HepG2 (cell line): ENCODE measurements at regions not wholly inside any gene's neighbourhood (a gene's known extent, or its start where the extent isn't known, plus 50 kb on each side); places are given as distances from the start of the nearest gene placed in this dataset.
"Not testable (repeated sequence)": the region's sequence is repeated elsewhere in the genome, so short reads cannot be mapped to it uniquely, and the experiment has no call there.

Experiments used
- ATAC-seq: fragments of 200-7000 bp; cut with Tn5 transposase; 3 replicates; pipeline ENCODE4 v1.9.1; 2020; ENCODE audit warnings: mild to moderate bottlenecking, moderate library complexity
- BruUV-seq: library from RNA; stranded (reverse); fragments of 400-500 nt; replicated peaks from 2 replicates; lab custom pipeline; 2021; lab: Mats Ljungman, UMichigan
- CTCF ChIA-PET: fragments of 300-600 bp; formaldehyde crosslinking; extraction: SDS; loops from one replicate; lab custom pipeline; 2021; ENCODE audit warnings: low total read pairs, inconsistent platforms, low intra/inter-chr PET ratio; lab: Yijun Ruan, JAX
- POLR2A ChIA-PET: fragments of 350-600 bp; sonication (Branson Sonifier 250); formaldehyde crosslinking; loops from one replicate; lab custom pipeline; 2020; ENCODE audit warnings: antibody characterized with exemption, inconsistent platforms; lab: Yijun Ruan, JAX
- DNase-seq: peaks from one replicate; pipeline ENCODE4 v3.0.0-alpha.2; 2015; ENCODE audit warnings: low spot score
- FAIRE-seq: peaks from 3 replicates; lab custom pipeline; 2011; peaks lifted over from hg19 to GRCh38; lab: Jason Lieb, UNC
- H2AFZ ChIP-seq: one replicate; pipeline ENCODE4 v1.6.1; 2011; ENCODE audit warnings: low read length, inconsistent platforms
- H3K27ac ChIP-seq: fragments of 300-600 bp; 3 replicates; pipeline ENCODE4 v1.8.0; 2011; ENCODE audit warnings: mixed run types, mild to moderate bottlenecking, mixed read lengths, low read length, inconsistent platforms; ENCODE audit not compliant: insufficient read depth; ENCODE audit errors: extremely low read length
- H3K27me3 ChIP-seq, 2 experiments: fragments of 200-600 bp in 1 of 2; 2 replicates in 1 of 2; 3 replicates in 1 of 2; pipeline versions ENCODE4 v1.6.0 to v1.8.0; 2011; ENCODE audit warnings: low read length in 2 of 2, mild to moderate bottlenecking in 2 of 2, moderate library complexity in 2 of 2, inconsistent platforms in 1 of 2; ENCODE audit not compliant: insufficient read depth in 2 of 2, control insufficient read depth in 1 of 2
- H3K36me3 ChIP-seq, 2 experiments: fragments of 200-600 bp in 1 of 2; replicated peaks in 1 of 2; 2 replicates in 1 of 2; 3 replicates in 1 of 2; pipeline versions ENCODE4 v1.5.1 to v1.8.0; 2011; ENCODE audit warnings: low read length in 2 of 2, inconsistent platforms in 1 of 2; ENCODE audit not compliant: insufficient read depth in 2 of 2, control insufficient read depth in 1 of 2
- H3K4me1 ChIP-seq: 2 replicates; pipeline ENCODE4 v1.5.1; 2012; ENCODE audit warnings: low read length, inconsistent platforms; ENCODE audit not compliant: insufficient read depth
- H3K4me2 ChIP-seq: 2 replicates; pipeline ENCODE4 v1.6.0; 2011; ENCODE audit warnings: low read depth, low read length, inconsistent platforms
- H3K4me3 ChIP-seq, 3 experiments: fragments of 200-600 bp in 1 of 3; sonication (generic), shearing (Covaris generic) in 1 of 3; replicated peaks in 1 of 3; 2 replicates each; pipeline ENCODE4 v1.5.1; 2011 to 2016; ENCODE audit warnings: low read length in 3 of 3, inconsistent platforms in 2 of 3, low read depth in 2 of 3, mild to moderate bottlenecking in 2 of 3, control low read depth in 1 of 3, mixed read lengths in 1 of 3; ENCODE audit not compliant: insufficient read depth in 1 of 3
- H3K79me2 ChIP-seq: one replicate; pipeline ENCODE4 v1.6.1; 2011; ENCODE audit warnings: low read length, inconsistent platforms; ENCODE audit not compliant: insufficient read depth
- H3K9ac ChIP-seq: 2 replicates; pipeline ENCODE4 v1.6.0; 2011; ENCODE audit warnings: mild to moderate bottlenecking, low read depth, low read length, inconsistent platforms; ENCODE audit not compliant: insufficient read depth
- H3K9me3 ChIP-seq: 2 replicates; pipeline ENCODE4 v1.5.1; 2012; ENCODE audit warnings: mild to moderate bottlenecking, low read length
- H4K20me1 ChIP-seq: 2 replicates; pipeline ENCODE4 v1.6.0; 2011; ENCODE audit warnings: inconsistent platforms, mild to moderate bottlenecking, low read length, moderate library complexity; ENCODE audit not compliant: insufficient read depth
- NCOA2 ChIP-seq: sonication (generic); formaldehyde crosslinking; IDR thresholded peaks from 2 replicates; pipeline ENCODE4 v1.8.0; 2022; ENCODE audit warnings: inconsistent platforms
- SNAPC4 ChIP-seq: sonication (generic); formaldehyde crosslinking; IDR thresholded peaks from 2 replicates; pipeline ENCODE4 v1.4.0; 2020; ENCODE audit warnings: mild to moderate bottlenecking, missing genetic modification reagents
- SOX13 ChIP-seq, 3 experiments: fragments of 450-650 bp in 1 of 3; sonication (generic) in 1 of 3; formaldehyde crosslinking in 1 of 3; IDR thresholded peaks in 2 of 3; conservative IDR thresholded peaks in 1 of 3; 2 replicates each; pipeline versions ENCODE4 v1.5.0 to v1.6.1; 2016 to 2020; ENCODE audit warnings: antibody characterized with exemption in 1 of 3, mild to moderate bottlenecking in 1 of 3, missing compliant biosample characterization in 1 of 3, missing genetic modification reagents in 1 of 3, moderate library complexity in 1 of 3
- ZNF256 ChIP-seq: sonication (generic); formaldehyde crosslinking; conservative IDR thresholded peaks from 2 replicates; pipeline ENCODE4 v1.4.0; 2020; ENCODE audit warnings: missing genetic modification reagents
- ZNF264 ChIP-seq: sonication (generic); formaldehyde crosslinking; IDR thresholded peaks from 2 replicates; pipeline ENCODE4 v1.4.0; 2020; ENCODE audit warnings: missing genetic modification reagents
- ZNF713 ChIP-seq: sonication (generic); formaldehyde crosslinking; IDR thresholded peaks from 2 replicates; pipeline ENCODE4 v1.4.0; 2020; ENCODE audit warnings: mild to moderate bottlenecking, missing genetic modification reagents
- WGBS: methylation state at CpG from one replicate; pipeline ENCODE4 v1.1.6; 2017; ENCODE audit warnings: low lambda C conversion rate; 5-methylcytosine and 5-hydroxymethylcytosine counted together
- in situ Hi-C: cut with HindIII; loops from 2 replicates; pipeline ENCODE4 v1.10.0; 2017; ENCODE audit warnings: low pct_unique_long_range_greater_than_20kb; ENCODE audit not compliant: extremely low pct_ligation_motif_present
- intact Hi-C: fragments of 100-400 bp; cut with micrococcal nuclease; formaldehyde crosslinking; loops from one replicate; pipeline ENCODE4 v1.10.0; 2022; ENCODE audit not compliant: unreplicated experiment
- TF ChIP-seq, protein P1 (sequence below): IDR thresholded peaks from 2 replicates; pipeline ENCODE4 v1.6.1; 2016; ENCODE audit warnings: missing biosample characterization, missing genetic modification reagents, low read depth

GRCh38 chrX:101785142-101785541 is 125.5 kb upstream of the ARMCX2 start (continued):
- TF ChIP-seq SOX13 (IDR thresholded peaks at IDR 0.05) (no peak), SOX13 (CRISPR knock-in tag; conservative IDR thresholded peaks at IDR 0.05 in 1 of 2, IDR thresholded peaks at IDR 0.05 in 1 of 2) (no peak), ZNF256 (CRISPR knock-in tag) (no peak), ZNF713 (CRISPR knock-in tag) (no peak), NCOA2 (CRISPR knock-in tag) (no peak), SNAPC4 (CRISPR knock-in tag) (no peak), ZNF264 (no peak)
- TF ChIP-seq, protein P1, sequence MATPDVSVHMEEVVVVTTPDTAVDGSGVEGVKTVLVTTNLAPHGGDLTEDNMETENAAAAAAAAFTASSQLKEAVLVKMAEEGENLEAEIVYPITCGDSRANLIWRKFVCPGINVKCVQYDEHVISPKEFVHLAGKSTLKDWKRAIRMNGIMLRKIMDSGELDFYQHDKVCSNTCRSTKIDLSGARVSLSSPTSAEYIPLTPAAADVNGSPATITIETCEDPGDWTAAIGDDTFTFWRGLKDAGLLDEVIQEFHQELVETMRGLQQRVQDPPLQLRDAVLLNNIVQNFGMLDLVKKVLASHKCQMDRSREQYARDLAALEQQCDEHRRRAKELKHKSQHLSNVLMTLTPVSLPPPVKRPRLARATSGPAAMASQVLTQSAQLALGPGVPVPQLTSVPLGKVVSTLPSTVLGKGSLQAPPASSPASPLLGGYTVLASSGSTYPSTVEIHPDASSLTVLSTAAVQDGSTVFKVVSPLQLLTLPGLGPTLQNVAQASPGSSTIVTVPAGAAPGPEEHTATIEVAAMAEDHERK (CRISPR knock-in tag), result no peak
- TF ChIP-seq, all 625 proteins: peak for 0

DNA sequence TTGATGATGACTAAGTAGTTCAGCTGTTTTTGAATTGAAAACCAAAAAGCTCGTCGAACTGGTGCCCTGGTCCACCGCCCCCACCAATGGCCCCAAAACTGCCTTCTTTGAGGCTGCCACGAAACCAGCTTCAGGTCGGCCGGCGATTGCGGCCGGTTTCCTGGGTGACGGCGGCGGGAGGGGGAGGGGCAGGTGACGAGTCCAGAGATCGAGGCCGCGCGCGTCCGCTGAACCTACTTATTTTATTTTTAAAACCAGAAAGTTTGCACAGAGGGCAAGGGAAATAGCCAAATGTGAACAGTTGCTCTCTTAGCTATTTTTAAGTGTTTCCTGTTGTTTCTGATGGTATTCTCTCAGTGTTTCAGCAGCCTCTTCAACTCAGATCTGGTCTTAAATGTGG is 120.8 kb upstream of the ARMCX2 start:
- H3K4me1 ChIP-seq, H4K20me1 ChIP-seq, H3K4me3 ChIP-seq, H3K27ac ChIP-seq, H3K9ac ChIP-seq, POLR2A ChIA-PET, in situ Hi-C loops, BruUV-seq, H3K9me3 ChIP-seq, H2AFZ ChIP-seq, intact Hi-C loops, H3K36me3 ChIP-seq, H3K79me2 ChIP-seq, H3K4me2 ChIP-seq, FAIRE-seq, H3K27me3 ChIP-seq, DNase-seq, CTCF ChIA-PET, ATAC-seq: not testable (repeated sequence)
- WGBS, result 60% methylated on average over 3 of the region's 19 CpGs
